H1 (cell line): ENCODE measurements at regions not wholly inside any gene's neighbourhood (a gene's known extent, or its start where the extent isn't known, plus 50 kb on each side); places are given as distances from the start of the nearest gene placed in this dataset.

ENCODE experiments used
- CTCF ChIA-PET: fragments of 300-600 bp; sonication (Branson Sonifier 250); formaldehyde crosslinking; loops from one replicate; lab custom pipeline; 2021; ENCODE audit not compliant: partially characterized antibody; lab: Charles Lee
- POLR2A ChIA-PET: fragments of 300-600 bp; sonication (Branson Sonifier 250); formaldehyde crosslinking; loops from one replicate; lab custom pipeline; 2021; ENCODE audit warnings: inconsistent platforms; ENCODE audit not compliant: partially characterized antibody; lab: Charles Lee
- DNase-seq, 2 experiments: peaks; one replicate each; pipeline versions ENCODE4 v3.0.0 to v3.0.0-alpha.2; 2010 to 2022; ENCODE audit warnings: low spot score in 2 of 2, low read depth in 1 of 2, mixed read lengths in 1 of 2
- FAIRE-seq: peaks from 2 replicates; lab custom pipeline; 2011; peaks lifted over from hg19 to GRCh38; lab: Jason Lieb, UNC
- H2AFZ ChIP-seq: 2 replicates; pipeline ENCODE4 v1.8.1; 2012; ENCODE audit warnings: low read length, inconsistent platforms
- H2AK5ac ChIP-seq: 2 replicates; pipeline ENCODE4 v1.6.1; 2013; ENCODE audit warnings: low read depth, low read length
- H2BK120ac ChIP-seq: replicated peaks from 2 replicates; pipeline ENCODE3; 2013; ENCODE audit warnings: low read depth, low read length, inconsistent platforms
- H2BK12ac ChIP-seq: 2 replicates; pipeline ENCODE4 v1.6.1; 2013; ENCODE audit warnings: low read depth, low read length
- H2BK15ac ChIP-seq: 2 replicates; pipeline ENCODE4 v1.6.1; 2013; ENCODE audit warnings: low read length
- H2BK20ac ChIP-seq: 2 replicates; pipeline ENCODE4 v1.6.1; 2013; ENCODE audit warnings: low read length
- H2BK5ac ChIP-seq: 2 replicates; pipeline ENCODE4 v1.6.1; 2013; ENCODE audit warnings: low read depth, low read length
- H3K14ac ChIP-seq: 2 replicates; pipeline ENCODE4 v1.6.1; 2013; ENCODE audit warnings: inconsistent platforms; ENCODE audit not compliant: insufficient read length
- H3K18ac ChIP-seq: 2 replicates; pipeline ENCODE4 v1.6.1; 2013; ENCODE audit warnings: low read length; ENCODE audit errors: extremely low read depth
- H3K23ac ChIP-seq: 2 replicates; pipeline ENCODE4 v1.6.1; 2013; ENCODE audit warnings: inconsistent platforms; ENCODE audit not compliant: insufficient read length
- H3K23me2 ChIP-seq: 2 replicates; pipeline ENCODE4 v1.6.1; 2013; ENCODE audit warnings: low read depth, low read length
- H3K27ac ChIP-seq: 2 replicates; pipeline ENCODE4 v1.6.1; 2011; ENCODE audit warnings: low read depth, low read length, inconsistent platforms
- H3K27me3 ChIP-seq, 4 experiments: replicated peaks in 1 of 4; 1 replicate in 1 of 4; 2 replicates in 3 of 4; pipeline versions ENCODE4 v1.6.1 to v1.8.1; 2011 to 2013; ENCODE audit warnings: low read length in 3 of 4, mild to moderate bottlenecking in 3 of 4, inconsistent platforms in 2 of 4, mixed read lengths in 2 of 4, moderate library complexity in 1 of 4; ENCODE audit not compliant: control insufficient read depth in 3 of 4, insufficient read depth in 3 of 4; ENCODE audit errors: extremely low read depth in 1 of 4
- H3K36me3 ChIP-seq, 4 experiments: 2 replicates each; pipeline versions ENCODE4 v1.6.1 to v1.8.1; 2011 to 2013; ENCODE audit warnings: mild to moderate bottlenecking in 4 of 4, low read length in 3 of 4, moderate library complexity in 2 of 4, control low read depth in 1 of 4, inconsistent platforms in 1 of 4; ENCODE audit not compliant: insufficient read depth in 4 of 4, control insufficient read depth in 2 of 4
- H3K4ac ChIP-seq: replicated peaks from 2 replicates; pipeline ENCODE3; 2013; ENCODE audit warnings: low read length, low read depth, mixed read lengths, inconsistent platforms; ENCODE audit not compliant: insufficient read length
- H3K4me1 ChIP-seq, 4 experiments: replicated peaks in 1 of 4; 1 replicate in 1 of 4; 2 replicates in 3 of 4; pipeline versions ENCODE4 v1.6.1 to v1.8.1; 2011 to 2013; ENCODE audit warnings: low read length in 3 of 4, inconsistent platforms in 2 of 4, mixed read lengths in 1 of 4; ENCODE audit not compliant: insufficient read depth in 4 of 4, control insufficient read depth in 3 of 4
- H3K4me2 ChIP-seq, 2 experiments: 2 replicates each; pipeline versions ENCODE4 v1.6.1 to v1.8.1; 2011 to 2013; ENCODE audit warnings: low read depth in 2 of 2, low read length in 2 of 2, control low read depth in 1 of 2, inconsistent platforms in 1 of 2, mild to moderate bottlenecking in 1 of 2; ENCODE audit not compliant: insufficient read depth in 1 of 2
- H3K4me3 ChIP-seq, 4 experiments: fragments of 200-600, 300-600 bp in 1 of 4; sonication (generic), shearing (Covaris generic), sonication (Bioruptor Twin) in 1 of 4; 2 replicates each; pipeline versions ENCODE4 v1.5.1 to v1.8.1; 2011 to 2016; ENCODE audit warnings: low read length in 4 of 4, low read depth in 3 of 4, control low read depth in 2 of 4, inconsistent platforms in 2 of 4, mild to moderate bottlenecking in 2 of 4, mixed read lengths in 1 of 4, moderate library complexity in 1 of 4; ENCODE audit not compliant: insufficient read depth in 2 of 4; ENCODE audit errors: extremely low read depth in 1 of 4
- H3K56ac ChIP-seq: replicated peaks from 2 replicates; pipeline ENCODE3; 2013; ENCODE audit warnings: low read depth, mild to moderate bottlenecking, mixed read lengths, low read length, inconsistent platforms; ENCODE audit not compliant: insufficient read length
- H3K79me1 ChIP-seq: 2 replicates; pipeline ENCODE4 v1.6.1; 2013; ENCODE audit warnings: low read depth, low read length, control low read depth
- H3K79me2 ChIP-seq, 2 experiments: 2 replicates each; pipeline versions ENCODE4 v1.6.1 to v1.8.1; 2012 to 2013; ENCODE audit warnings: low read length in 2 of 2, mild to moderate bottlenecking in 2 of 2, inconsistent platforms in 1 of 2; ENCODE audit not compliant: insufficient read depth in 2 of 2, control insufficient read depth in 1 of 2
- H3K9ac ChIP-seq, 4 experiments: replicated peaks in 1 of 4; 1 replicate in 1 of 4; 2 replicates in 3 of 4; pipeline versions ENCODE4 v1.6.1 to v1.8.1; 2011 to 2013; ENCODE audit warnings: low read depth in 3 of 4, low read length in 3 of 4, control low read depth in 2 of 4, mild to moderate bottlenecking in 2 of 4, moderate library complexity in 2 of 4, inconsistent platforms in 1 of 4; ENCODE audit errors: extremely low read depth in 1 of 4
- H3K9me3 ChIP-seq, 2 experiments: 2 replicates each; pipeline versions ENCODE4 v1.6.1 to v1.8.1; 2012 to 2013; ENCODE audit warnings: mild to moderate bottlenecking in 2 of 2, moderate library complexity in 2 of 2, control low read depth in 1 of 2, inconsistent platforms in 1 of 2, low read depth in 1 of 2, low read length in 1 of 2, mixed read lengths in 1 of 2; ENCODE audit not compliant: insufficient read depth in 2 of 2
- H4K20me1 ChIP-seq, 2 experiments: replicated peaks in 1 of 2; 2 replicates each; pipeline versions ENCODE3 to v1.8.1; 2011 to 2013; ENCODE audit warnings: inconsistent platforms in 2 of 2, low read length in 2 of 2, mild to moderate bottlenecking in 1 of 2; ENCODE audit not compliant: insufficient read depth in 2 of 2, control insufficient read depth in 1 of 2
- H4K5ac ChIP-seq: 2 replicates; pipeline ENCODE4 v1.6.1; 2013; ENCODE audit warnings: low read length, low read depth, mixed read lengths, inconsistent platforms; ENCODE audit not compliant: insufficient read length
- H4K8ac ChIP-seq: 2 replicates; pipeline ENCODE4 v1.8.0; 2013; ENCODE audit warnings: mild to moderate bottlenecking, moderate library complexity, low read length, inconsistent platforms; ENCODE audit not compliant: insufficient read depth; ENCODE audit errors: extremely low read depth
- H4K91ac ChIP-seq: replicated peaks from 2 replicates; pipeline ENCODE3; 2013; ENCODE audit warnings: low read length, mixed read lengths, inconsistent platforms; ENCODE audit not compliant: insufficient read length
- BACH1 ChIP-seq: IDR thresholded peaks from 2 replicates; pipeline ENCODE4 v1.6.1; 2012; ENCODE audit warnings: low read length, improper control_type of control experiment
- EP300 ChIP-seq, 2 experiments: IDR thresholded peaks; 1 replicate in 1 of 2; 2 replicates in 1 of 2; pipeline ENCODE4 v1.6.1; 2011 to 2012; ENCODE audit warnings: low read depth in 2 of 2, low read length in 2 of 2, mild to moderate bottlenecking in 2 of 2, borderline replicate concordance in 1 of 2, inconsistent platforms in 1 of 2, moderate library complexity in 1 of 2
- HDAC2 ChIP-seq, 2 experiments: fragments of 300-600 bp in 1 of 2; sonication (generic) in 1 of 2; IDR thresholded peaks; 2 replicates each; pipeline ENCODE4 v1.6.1; 2011 to 2012; ENCODE audit warnings: low read depth in 2 of 2, low read length in 2 of 2, mild to moderate bottlenecking in 2 of 2, moderate library complexity in 2 of 2, borderline replicate concordance in 1 of 2, inconsistent platforms in 1 of 2
- KDM1A ChIP-seq: fragments of 200-600, 300-600 bp; sonication (generic); IDR thresholded peaks from 2 replicates; pipeline ENCODE4 v1.7.1; 2016; ENCODE audit warnings: mild to moderate bottlenecking, low read length, borderline replicate concordance
- KDM4A ChIP-seq: IDR thresholded peaks from one replicate; pipeline ENCODE4 v1.7.1; 2012; ENCODE audit warnings: low read depth, mild to moderate bottlenecking, moderate library complexity, low read length, inconsistent platforms; ENCODE audit not compliant: severe bottlenecking
- PHF8 ChIP-seq: fragments of 200-600 bp; sonication (generic); conservative IDR thresholded peaks from 2 replicates; pipeline ENCODE4 v1.7.1; 2012; ENCODE audit warnings: low read depth, mild to moderate bottlenecking, inconsistent platforms, low read length, moderate library complexity
- RAD21 ChIP-seq, 2 experiments: IDR thresholded peaks in 1 of 2; conservative IDR thresholded peaks in 1 of 2; 2 replicates each; pipeline ENCODE4 v1.6.1; 2011; ENCODE audit warnings: low read depth in 2 of 2, low read length in 2 of 2, improper control_type of control experiment in 1 of 2, inconsistent platforms in 1 of 2, mild to moderate bottlenecking in 1 of 2, moderate library complexity in 1 of 2
- RBBP5 ChIP-seq: IDR thresholded peaks from 2 replicates; pipeline ENCODE4 v1.7.1; 2012; ENCODE audit warnings: low read depth, mild to moderate bottlenecking, inconsistent platforms, low read length, moderate library complexity, borderline replicate concordance
- RNF2 ChIP-seq: fragments of 200-900, 300-1000 bp; sonication (generic); IDR thresholded peaks from 2 replicates; pipeline ENCODE4 v1.7.1; 2016; ENCODE audit warnings: borderline replicate concordance, low read depth, mild to moderate bottlenecking, antibody characterized with exemption, low read length; ENCODE audit not compliant: poor library complexity, severe bottlenecking; ENCODE audit errors: missing control alignments
- SAP30 ChIP-seq: fragments of 300-600 bp; sonication (generic); IDR thresholded peaks from 2 replicates; pipeline ENCODE4 v1.7.1; 2012; ENCODE audit warnings: low read length, moderate library complexity, mild to moderate bottlenecking, inconsistent platforms; ENCODE audit not compliant: insufficient read depth, insufficient replicate concordance
- SIX5 ChIP-seq: IDR thresholded peaks from 2 replicates; pipeline ENCODE4 v1.6.1; 2011; ENCODE audit warnings: mild to moderate bottlenecking, low read depth, low read length
- TAF7 ChIP-seq: optimal IDR thresholded peaks from 2 replicates; pipeline ENCODE3; 2011; ENCODE audit warnings: low read depth, mild to moderate bottlenecking, inconsistent platforms, low read length, moderate library complexity, borderline replicate concordance
- ZNF274 ChIP-seq: IDR thresholded peaks from 2 replicates; pipeline ENCODE4 v1.7.0; 2012; ENCODE audit warnings: low read length, borderline replicate concordance; ENCODE audit errors: extremely low read depth
- WGBS, 2 experiments: shearing (Covaris generic) in 1 of 2; methylation state at CpG; one replicate each; pipeline versions ENCODE4 v1.1.6 to v1.1.7; 2013 to 2015; ENCODE audit warnings: low lambda C conversion rate in 2 of 2, mixed read lengths in 2 of 2, inconsistent platforms in 1 of 2, low coverage in 1 of 2, missing lambda C conversion rate in 1 of 2; ENCODE audit not compliant: insufficient replicate concordance in 2 of 2, insufficient coverage in 1 of 2, insufficient read length in 1 of 2; ENCODE audit errors: extremely low coverage in 1 of 2, missing lambda C conversion rate in 1 of 2; 5-methylcytosine and 5-hydroxymethylcytosine counted together

- no peaks in the 10 kb centered on the region for H4K20me1 ChIP-seq
- WGBS, 2 experiments, result 97% methylated on average over 3 of the region's 3 CpGs; no CpG with 5 or more reads in 1 of the 2 experiments
- ChIA-PET CTCF (interaction anchor here (3.4 kb wide), 1 partner anchor 10 kb away, joined by 21 read pairs; no protein-coding TSS in a partner anchor), POLR2A (no interaction called here)
- no peak overlapping the region for H4K8ac ChIP-seq
- H2BK12ac ChIP-seq, result no peak overlapping the region
- no peak overlapping the region for H3K27ac ChIP-seq
- H4K91ac ChIP-seq, result no peak overlapping the region
- peaks cover 2% of the 10 kb centered on the region; the same call in 1 of the 2 replicates for H3K23me2 ChIP-seq
- H4K5ac ChIP-seq, result no peak overlapping the region
- no peaks in the 10 kb centered on the region for H3K4me1 ChIP-seq
- peaks cover 6 to 8% of the 10 kb centered on the region in 2 experiments; a peak in 2 of 4 replicates for H3K9me3 ChIP-seq
- no peak overlapping the region for H3K4me3 ChIP-seq
- no peaks in the 10 kb centered on the region for H3K79me1 ChIP-seq
- no peak overlapping the region for H3K23ac ChIP-seq
- no peak overlapping the region for H3K18ac ChIP-seq
- H2BK20ac ChIP-seq, result no peak overlapping the region
- no peak overlapping the region for H3K4me2 ChIP-seq
- no peaks in the 10 kb centered on the region for H3K27me3 ChIP-seq
- FAIRE-seq, result no peak
- H2AFZ ChIP-seq, result no peak overlapping the region
- DNase-seq, result no peak
- no peak overlapping the region for H2BK5ac ChIP-seq
- H3K79me2 ChIP-seq, result no peaks in the 10 kb centered on the region
- H3K56ac ChIP-seq, result peak overlapping the region; percentile 36
- H2BK120ac ChIP-seq, result no peak overlapping the region
- no peaks in the 10 kb centered on the region for H3K36me3 ChIP-seq
- no peak overlapping the region for H2AK5ac ChIP-seq
- H3K14ac ChIP-seq, result no peak overlapping the region
- H3K4ac ChIP-seq, result no peak overlapping the region
- no peak overlapping the region for H3K9ac ChIP-seq
- H2BK15ac ChIP-seq, result no peak overlapping the region
- no peak for TF ChIP-seq HDAC2 (IDR thresholded peaks at IDR 0.05; ENCODE audit: borderline replicate concordance in 1 of 2, low read depth in 2 of 2, low read length in 2 of 2)
- no peak for TF ChIP-seq TAF7
- no peak for TF ChIP-seq RBBP5
- no peak for TF ChIP-seq KDM1A
- no peak for TF ChIP-seq PHF8
- no peak for TF ChIP-seq SIX5
- no peak for TF ChIP-seq RAD21 (IDR thresholded peaks at IDR 0.05 in 1 of 2, conservative IDR thresholded peaks at IDR 0.05 in 1 of 2; ENCODE audit: low read depth in 2 of 2, low read length in 2 of 2)
- no peak for TF ChIP-seq EP300 (IDR thresholded peaks at IDR 0.05; ENCODE audit: borderline replicate concordance in 1 of 2, low read depth in 2 of 2, low read length in 2 of 2)
- no peak for TF ChIP-seq KDM4A
- TF ChIP-seq ZNF274, result no peak
- TF ChIP-seq SAP30, result no peak
- TF ChIP-seq BACH1, result no peak
- TF ChIP-seq RNF2, result no peak
These were observed 993.4 kb upstream of the EEF2KMT start for GRCh38 chr16:6091021-6091420.
